ENCODE measurements at regions not wholly inside any gene's neighbourhood (a gene's known extent, or its start where the extent isn't known, plus 50 kb on each side); places are given as distances from the start of the nearest gene placed in this dataset.
"Not testable (repeated sequence)": the region's sequence is repeated elsewhere in the genome, so short reads cannot be mapped to it uniquely, and the experiment has no call there.

- no peak for DNase-seq
Measured at GRCh38 chr6:144928847-144929246, 643.7 kb downstream of the UTRN start.

GRCh38 chr6:144929262-144929661 lies 644.1 kb downstream of the UTRN start:
- DNase-seq: no peak

GRCh38 chr6:144931172-144932035 lies 646.3 kb downstream of the UTRN start:
- DNase-seq: peak; percentile 29

- no peak for DNase-seq
Measured at GRCh38 chr6:144932621-144933020, 647.5 kb downstream of the UTRN start.

GRCh38 chr6:144935181-144935580 lies 650.0 kb downstream of the UTRN start:
- DNase-seq: no peak

- no peak for DNase-seq
Measured at GRCh38 chr6:144935661-144936060, 650.5 kb downstream of the UTRN start.

- no peak for DNase-seq
Measured at GRCh38 chr6:144936764-144937163, 651.6 kb downstream of the UTRN start.

- no peak for DNase-seq
Measured at GRCh38 chr6:144939921-144940320, 654.8 kb downstream of the UTRN start.

- DNase-seq: peak; percentile 14
Measured at GRCh38 chr6:144944106-144944505, 659.0 kb downstream of the UTRN start.

- DNase-seq: no peak
Measured at GRCh38 chr6:144947398-144947976, 662.4 kb downstream of the UTRN start.

GRCh38 chr6:144951730-144952437 lies 666.7 kb downstream of the UTRN start:
- DNase-seq: no peak

GRCh38 chr6:144952456-144953240 lies 667.5 kb downstream of the UTRN start:
- no peak for DNase-seq

GRCh38 chr6:144953552-144954240 lies 668.6 kb downstream of the UTRN start:
- DNase-seq: no peak

- DNase-seq: no peak
Measured at GRCh38 chr6:144954241-144954556, 669.1 kb downstream of the UTRN start.

- no peak for DNase-seq
Measured at GRCh38 chr6:144955392-144955791, 670.3 kb downstream of the UTRN start.

GRCh38 chr6:144955859-144956258 lies 670.7 kb downstream of the UTRN start:
- no peak for DNase-seq

GRCh38 chr6:144956697-144957096 lies 671.6 kb downstream of the UTRN start:
- not testable (repeated sequence) for DNase-seq

GRCh38 chr6:144957236-144957937 lies 672.3 kb downstream of the UTRN start:
- no peak for DNase-seq

- no peak for DNase-seq
Measured at GRCh38 chr6:144969154-144969553, 684.0 kb downstream of the UTRN start.

GRCh38 chr6:144969602-144970272 lies 684.6 kb downstream of the UTRN start:
- no peak for DNase-seq
